SKM-1 treated with dmso at 0.1 percent for 144 hours (cell line): ENCODE measurements at regions not wholly inside any gene's neighbourhood (a gene's known extent, or its start where the extent isn't known, plus 50 kb on each side); places are given as distances from the start of the nearest gene placed in this dataset.

Source experiments
- DNase-seq: peaks from one replicate; lab custom pipeline; 2025; ENCODE audit not compliant: unreplicated experiment; lab: John Stamatoyannopoulos, UW

DNA sequence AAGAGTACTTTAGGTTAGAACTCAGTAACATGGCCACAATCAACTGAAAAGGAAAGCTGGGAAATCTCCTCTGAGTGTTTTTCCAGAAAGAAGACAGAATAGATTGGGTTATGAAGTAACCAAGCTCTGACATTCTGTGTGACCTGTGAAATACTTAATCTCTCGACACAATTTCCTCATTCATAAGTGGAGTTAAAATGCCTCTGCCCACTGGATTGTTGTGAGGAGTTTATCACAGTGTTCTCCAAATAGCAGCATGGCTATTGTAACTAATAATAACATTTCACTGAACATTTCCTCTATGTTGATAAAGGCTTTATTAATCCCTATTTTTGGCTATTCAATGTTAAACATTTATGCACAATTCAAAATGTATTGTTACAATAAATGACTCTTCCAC, 311.0 kb downstream of the GABRB2 start:
- DNase-seq: no peak

DNA sequence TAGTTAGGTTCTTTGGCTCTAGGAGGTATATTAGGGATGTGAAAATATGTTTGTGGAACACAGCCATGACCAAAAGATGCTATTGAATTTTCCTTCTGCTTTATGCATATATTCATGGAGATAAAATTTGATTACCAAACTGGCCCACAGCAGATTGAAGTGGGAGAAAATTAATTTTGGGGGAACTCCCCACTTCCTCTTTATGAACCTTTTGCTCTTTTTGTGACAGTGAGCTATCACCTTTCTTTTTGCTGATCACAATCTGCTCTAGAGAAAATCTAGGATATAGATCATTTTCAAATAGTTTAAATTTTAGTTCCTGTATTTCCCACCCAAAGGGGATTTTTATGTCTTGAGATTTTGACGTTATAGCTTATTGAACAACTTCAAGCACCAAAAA, 313.0 kb downstream of the GABRB2 start:
- no peak for DNase-seq

DNA sequence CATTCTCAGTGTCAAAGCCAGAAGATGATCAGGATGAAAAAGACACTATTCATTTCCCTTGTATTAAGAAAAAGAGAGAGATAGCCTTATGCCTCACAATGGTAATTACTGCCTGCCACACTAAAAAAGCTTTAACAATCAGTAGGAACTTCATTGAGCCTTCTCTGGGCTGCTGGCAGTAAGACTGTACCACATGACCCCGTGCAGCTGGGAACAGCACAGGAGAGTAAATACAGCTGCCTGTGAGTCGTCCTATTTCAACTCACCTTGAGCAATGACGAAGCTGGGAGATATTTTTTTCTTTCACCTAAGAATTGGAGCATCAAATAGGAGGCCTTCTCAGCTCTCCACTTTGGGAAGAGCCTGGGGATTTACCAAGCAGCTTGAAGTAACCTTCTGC, 316.3 kb downstream of the GABRB2 start:
- DNase-seq: no peak

DNA sequence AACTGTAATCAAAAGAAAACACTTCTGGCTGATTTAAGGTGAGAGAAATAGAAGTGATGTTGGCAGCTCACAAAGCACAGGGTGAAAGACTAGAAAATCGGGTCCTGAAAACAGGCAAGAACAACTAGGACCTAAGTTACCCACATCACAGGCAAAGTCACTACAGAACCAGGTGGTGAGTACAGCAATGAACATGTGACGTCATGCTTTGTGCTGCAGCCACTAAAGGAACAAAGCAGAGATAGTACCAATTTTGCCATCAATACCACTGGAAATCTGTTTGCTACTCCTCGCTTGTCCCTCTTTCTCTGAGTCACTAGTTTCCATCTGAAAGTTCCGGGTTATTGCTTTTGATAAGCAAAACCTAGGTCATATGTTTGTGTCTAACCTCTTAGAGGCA, 326.7 kb downstream of the GABRB2 start:
- DNase-seq: no peak

DNA sequence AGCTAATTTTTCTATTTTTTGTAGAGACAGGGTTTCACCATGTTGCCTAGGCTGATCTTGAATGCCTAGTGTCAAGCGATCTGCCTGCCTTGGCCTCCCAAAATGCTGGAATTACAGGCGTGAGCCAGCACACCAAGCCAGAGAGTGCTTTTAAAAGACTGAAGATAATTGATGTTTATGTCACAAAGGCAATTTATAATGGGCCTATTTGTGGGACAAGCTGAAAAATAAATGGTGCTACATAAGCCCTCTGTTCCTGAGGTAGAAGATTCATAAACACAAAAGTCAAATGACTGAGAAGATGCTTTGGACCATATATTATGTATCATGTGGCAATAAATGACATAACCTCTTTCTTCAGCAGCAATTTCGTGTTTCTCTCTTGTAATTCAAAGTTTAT, 329.6 kb downstream of the GABRB2 start:
- no peak for DNase-seq

DNA sequence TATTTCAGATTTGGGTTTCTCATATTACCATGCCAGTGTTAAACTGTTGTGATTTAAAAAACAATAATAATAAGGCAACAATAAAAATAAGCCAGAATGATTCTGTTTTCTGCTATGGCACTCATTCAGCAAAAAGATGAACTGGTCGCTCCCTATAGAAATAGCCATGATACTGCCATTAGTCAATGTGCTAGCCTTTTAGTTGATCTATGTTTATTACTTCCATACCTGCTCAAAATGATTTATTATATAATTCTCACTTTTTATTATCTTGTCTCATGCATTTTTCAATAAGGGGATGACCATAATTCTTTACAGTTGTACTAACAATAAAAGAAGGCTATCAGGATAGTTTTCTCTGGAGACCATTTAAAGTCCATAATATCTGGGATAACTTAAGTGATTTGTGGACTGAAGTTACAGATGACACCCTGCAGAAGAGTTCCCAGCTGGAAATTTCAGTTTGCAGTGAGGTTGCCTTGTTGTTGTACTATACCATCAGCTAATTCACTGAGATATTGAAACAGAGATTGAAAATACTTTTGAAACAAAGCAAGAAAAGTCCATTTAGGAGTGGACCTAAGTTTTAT, 334.3 kb downstream of the GABRB2 start:
- no peak for DNase-seq

DNA sequence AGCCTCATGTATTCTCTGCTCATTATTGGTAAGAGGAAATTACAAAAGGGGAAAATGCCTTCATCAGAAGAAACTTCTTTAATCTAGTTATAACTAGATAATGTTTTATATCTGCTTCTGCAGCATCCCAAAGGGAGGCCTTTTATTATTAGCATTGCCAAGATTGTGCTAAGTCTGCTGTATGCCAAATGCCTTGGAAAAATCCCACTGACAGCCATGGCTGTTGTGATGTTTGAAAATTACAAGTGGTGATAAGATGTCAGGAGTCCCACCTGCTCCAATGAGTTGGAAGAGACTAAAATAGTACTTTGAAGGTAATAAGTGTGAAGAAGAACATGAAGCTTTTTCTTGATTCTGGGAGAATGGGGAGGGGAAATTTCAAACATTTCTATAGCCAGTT, 345.0 kb downstream of the GABRB2 start:
- DNase-seq: no peak

DNA sequence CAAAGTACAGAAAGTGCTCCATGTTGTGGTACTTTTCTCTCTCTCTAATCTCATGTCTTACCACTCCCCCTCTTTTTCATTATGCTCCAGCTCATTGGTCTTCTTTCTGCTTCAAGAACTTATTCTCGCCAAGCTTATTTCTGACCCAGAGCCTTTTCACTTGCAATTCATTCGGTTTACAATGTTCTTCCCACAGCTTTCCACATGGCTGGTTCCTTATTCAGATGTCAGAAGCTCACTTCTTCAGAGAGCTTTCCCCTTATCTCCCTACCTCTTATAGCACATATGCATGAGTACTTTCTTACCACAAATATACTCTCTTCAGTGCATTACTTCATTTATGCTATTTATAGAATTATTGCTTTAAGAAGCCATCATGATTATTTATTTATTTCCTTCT, 338.8 kb upstream of the ATP10B start:
- no peak for DNase-seq

DNA sequence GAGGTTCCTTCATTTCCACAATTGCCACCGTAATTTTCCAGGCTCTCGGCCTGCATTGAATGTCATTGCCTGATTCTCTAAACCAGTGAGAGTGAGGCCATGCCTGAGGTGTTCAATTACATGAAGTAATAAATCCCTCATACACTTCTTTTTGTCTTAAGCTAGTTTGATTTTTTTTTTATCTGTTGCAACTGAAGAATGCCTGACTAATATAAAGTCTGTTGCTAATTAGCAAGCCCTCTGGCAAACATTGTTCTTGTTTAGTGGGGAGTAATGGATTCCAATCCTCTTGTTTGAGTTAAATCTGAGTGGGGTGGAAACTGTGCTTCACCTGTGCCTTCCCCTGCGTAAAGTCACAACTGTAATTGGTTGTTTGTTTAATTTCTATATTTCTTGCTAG, 338.1 kb upstream of the ATP10B start:
- no peak for DNase-seq

DNA sequence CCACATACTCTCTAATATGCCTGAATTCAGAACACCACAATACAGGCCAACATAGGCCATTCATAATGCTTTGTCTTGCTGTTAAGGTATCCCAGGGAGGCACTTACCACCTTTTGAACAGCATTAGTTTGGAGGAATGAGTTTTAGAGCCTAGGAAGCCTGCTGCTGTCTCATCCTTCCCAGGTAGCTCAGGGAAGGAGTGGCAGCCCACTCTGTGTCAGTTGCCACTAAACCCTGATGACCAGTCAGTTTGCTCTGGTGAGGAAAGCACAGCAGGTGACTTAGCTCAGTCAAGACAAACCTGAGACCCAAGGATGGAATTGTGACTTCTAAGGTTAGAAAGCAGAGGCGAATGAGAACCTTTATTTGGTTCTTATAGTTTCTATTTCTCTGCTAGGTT, 337.4 kb upstream of the ATP10B start:
- no peak for DNase-seq

DNA sequence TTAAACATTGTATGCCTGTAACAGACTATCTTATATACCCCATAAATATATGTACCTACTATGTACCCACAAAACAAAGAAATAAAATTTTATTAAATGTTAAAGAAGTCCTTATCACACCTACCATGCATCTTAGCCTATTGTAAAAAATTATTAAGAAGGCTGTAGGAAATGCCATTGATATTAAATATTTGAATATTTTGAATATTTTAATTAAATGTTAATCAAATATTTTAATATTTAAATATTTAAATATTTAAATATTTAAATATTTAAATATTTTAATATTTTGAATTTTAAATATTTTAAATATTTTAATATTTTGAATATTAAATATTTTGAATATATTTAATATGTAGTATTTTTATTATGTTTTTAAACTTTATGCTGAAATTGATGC, 331.5 kb upstream of the ATP10B start:
- no peak for DNase-seq

DNA sequence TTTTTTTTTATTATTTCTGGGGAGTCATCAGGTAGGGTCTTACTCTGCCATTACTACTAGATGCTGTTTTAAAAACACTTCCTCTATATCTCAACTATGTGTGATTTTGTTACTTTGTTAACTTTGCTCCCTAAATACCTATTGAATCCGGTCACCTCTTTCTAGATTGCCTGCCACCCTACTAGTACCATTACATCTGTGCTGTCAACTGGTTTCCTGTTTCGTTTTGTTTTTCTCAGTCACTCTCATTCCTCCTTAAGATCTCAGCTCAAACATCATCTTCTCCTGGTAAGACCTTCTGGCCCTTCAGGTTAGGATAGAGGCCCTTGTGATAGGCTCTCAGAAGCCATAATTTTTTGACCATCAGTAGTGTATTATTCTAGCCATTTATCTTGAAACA, 324.2 kb upstream of the ATP10B start:
- no peak for DNase-seq

DNA sequence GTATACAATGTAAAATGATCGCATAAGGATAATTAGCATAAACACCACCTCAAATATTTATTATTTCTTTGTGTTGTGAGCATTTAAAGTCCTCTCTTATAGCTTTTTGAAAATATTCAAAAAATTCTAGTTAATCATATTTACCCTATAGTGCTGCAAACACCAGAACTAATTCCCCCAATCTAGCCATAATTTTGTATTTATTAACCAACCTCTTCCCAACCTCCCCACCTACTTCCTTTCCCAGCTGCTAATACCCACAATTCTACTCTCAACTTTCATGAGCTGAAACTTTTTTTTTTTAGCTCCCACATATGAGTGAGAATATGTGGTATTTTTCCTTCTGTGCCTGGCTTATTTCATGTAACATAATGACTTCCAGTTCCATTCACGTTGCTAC, 317.8 kb upstream of the ATP10B start:
- no peak for DNase-seq

DNA sequence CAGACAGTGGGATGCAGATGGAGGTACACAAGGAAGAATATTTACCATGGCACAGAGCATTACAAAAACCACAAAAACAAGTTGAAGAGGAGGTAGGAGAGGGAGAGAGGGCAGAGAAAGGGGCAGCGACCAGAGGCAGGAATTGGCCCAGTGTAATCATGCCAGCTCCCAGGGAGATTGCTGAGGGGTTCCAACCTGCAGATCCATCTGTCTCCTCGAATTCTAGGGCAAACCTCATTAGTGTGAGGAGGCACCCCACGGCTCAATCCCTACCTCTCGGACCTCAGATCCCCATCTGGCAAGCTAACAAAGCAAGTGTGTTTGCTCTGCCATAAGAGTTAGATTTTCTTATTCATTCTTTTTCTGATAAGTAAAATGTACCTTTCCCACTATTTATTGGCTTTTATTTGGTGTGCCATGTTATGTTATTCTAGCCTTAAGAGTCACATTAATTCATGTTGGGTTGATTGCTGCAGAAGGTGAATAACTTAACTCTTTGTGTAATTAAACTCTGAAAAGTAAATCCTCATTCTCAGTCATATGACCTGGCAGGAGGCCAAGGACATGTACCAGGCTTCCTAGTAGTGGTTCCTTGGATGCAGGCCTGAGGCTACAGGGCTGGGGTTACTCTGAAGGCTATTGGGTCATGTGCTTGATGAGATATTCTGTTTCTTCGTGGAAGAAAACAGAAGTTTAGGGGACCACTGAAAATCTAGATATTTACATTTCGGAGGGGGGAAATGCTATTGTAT, 315.2 kb upstream of the ATP10B start:
- no peak for DNase-seq

DNA sequence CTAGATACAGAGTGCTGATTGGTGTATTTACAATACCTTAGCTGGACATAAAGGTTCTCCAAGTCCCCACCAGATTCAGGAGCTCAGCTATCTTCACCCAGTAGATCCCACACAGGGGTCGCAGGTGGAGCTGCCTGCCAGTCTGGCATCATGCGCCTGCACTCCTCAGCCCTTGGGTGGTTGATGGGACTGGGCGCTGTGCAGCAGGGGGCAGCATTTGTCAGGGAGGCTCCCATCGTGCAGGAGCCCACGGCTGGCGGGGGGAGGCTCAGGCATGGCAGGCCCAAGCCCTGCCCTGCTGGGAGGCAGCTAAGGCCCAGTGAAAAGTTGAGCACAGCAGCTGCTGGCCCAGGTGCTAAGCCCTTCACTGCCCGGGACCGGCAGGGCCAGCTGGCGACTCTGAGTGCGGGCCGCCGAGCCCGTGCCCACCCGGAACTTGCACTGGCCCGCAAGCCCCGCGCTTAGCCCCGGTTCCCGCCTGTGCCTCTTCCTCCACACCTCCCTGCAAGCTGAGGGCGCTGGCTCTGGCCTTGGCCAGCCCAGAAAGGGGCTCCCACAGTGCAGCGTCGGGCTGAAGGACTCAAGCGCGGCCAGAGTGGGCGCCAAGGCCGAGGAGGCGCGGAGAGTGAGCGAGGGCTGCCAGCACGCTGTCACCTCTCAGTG, 314.1 kb upstream of the ATP10B start:
- no peak for DNase-seq

DNA sequence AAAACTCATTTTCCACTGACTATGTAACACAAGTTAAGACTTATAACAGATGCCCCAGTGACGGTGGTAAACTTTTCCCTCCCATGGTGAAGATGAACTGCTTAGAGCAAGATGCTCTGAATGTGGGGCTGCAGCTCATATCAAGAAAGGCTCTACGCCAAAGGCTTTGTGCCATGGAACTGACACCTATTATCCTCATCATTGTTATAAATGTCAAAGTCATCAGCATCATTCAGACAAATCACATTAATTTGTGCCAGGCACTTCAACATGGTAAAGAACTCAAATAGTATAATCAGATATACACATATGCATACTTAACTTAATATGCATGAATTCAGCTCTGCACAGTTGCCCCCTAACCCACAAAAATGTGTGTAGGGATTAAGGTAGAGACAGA, 305.9 kb upstream of the ATP10B start:
- no peak for DNase-seq

DNA sequence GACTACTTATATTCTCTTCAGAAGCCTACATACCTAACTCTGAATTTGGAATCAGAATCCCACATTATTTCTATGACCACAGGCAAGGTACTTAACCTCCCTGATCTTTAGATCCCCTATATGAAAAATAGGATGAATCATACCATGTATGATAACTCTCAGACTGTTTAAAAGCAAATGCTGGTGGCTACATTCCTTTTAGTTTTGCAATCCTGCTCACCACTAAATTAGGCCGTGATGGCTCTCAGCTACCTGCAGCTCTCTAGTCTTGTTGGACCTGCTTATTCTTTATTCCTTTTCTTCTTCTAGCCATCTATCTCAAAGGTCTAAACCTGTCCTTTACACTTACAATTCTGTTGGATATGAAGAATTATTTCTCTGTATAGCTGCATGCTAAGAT, 303.4 kb upstream of the ATP10B start:
- DNase-seq: no peak

DNA sequence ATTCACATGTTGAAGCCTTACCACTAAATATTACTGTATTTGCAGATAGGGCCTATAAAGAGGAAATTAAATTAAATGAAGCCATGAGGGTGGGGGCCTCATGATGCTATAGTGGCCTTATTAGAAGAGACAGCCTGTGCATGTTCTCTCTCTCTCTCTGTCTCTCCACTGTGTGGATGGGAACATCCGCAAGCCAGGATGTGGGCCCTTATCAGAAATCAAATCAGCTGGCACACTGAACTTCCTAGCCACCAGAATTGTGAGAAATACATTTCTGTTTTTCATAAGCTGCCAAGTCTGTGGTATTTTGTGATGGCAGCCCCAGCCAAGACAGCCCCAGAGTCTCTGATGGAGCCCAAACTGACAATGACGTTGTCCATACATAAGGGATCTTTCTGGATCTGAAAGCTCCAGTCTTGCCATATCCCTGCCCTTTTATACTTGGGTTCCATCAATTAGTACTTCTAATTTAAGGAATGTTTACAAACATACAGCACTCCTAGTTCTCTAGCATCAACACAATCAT, 300.5 kb upstream of the ATP10B start:
- no peak for DNase-seq

DNA sequence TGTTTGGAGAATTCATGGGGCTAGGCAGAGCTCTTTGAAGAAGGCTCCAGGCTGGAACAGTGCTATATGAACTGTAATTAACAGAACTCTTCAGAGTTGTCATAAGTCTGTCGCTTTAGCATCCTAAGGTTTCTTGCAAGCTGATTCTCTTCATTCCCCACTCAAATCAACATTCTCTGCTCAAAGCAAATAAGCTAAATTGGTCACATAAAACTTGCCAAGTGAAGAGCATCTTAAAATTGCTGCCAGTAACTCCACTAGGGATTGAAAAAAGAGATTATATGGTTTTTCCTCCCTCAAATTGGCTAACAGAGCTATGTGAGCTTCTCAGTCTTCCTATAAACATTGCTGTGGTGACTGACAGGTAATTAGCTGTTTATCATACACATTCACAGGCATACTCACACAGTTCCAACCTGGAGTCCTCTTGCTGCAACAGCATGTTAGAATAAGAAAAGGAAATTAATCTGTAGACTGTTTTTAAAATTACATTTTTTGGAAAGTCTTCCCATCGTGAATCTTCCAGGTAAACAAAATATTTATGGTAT, 298.5 kb upstream of the ATP10B start:
- DNase-seq: no peak

DNA sequence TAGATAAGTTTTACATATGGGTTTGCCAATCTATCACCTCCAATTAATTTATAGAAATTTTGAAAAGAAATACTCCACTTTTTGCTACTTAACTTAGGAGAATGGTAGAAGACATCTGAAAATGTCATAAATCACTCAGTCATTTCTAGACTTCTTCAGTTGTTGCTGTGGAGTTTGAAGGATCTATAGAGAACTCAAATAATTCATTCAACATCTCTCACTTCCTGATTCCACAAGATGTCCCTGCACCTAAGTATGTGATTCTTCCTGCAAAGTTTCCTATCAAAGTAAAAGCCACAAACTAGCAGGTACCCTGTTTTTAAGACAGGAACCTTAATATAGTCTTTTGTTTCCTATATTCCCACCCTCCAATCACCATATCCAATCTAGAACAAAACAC, 297.1 kb upstream of the ATP10B start:
- DNase-seq: no peak

DNA sequence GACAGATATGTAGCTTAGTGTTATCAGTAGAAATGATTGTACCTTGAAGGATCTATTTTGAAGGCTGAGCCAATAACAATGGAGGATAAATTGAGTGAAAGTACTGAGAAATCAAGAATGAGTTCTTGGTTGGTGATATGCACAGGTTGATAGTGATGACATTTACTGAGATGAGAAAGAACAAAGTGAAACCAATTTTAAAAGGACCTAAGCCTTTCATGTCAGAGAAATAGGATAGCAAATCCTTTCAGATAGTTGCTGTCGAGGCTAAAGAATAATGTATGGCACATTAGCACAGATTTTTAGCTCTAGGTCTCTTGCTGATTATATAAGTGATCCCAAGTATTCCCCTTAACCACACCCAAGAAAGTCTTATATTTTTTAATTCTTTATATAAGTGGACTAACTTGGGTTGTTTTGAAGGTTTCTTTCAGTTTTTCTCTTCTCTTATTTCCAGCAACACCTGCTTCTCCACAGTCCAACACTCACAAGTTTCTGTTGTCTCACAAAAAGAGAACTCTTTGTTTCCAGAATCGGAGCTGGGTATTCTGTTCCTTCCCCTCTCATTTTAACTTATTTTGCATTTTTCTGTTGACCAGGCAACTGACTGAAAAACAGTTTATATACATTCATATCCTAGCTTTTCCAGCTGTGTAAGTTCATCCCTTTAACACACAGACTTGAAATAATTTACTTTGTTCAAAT, 286.9 kb upstream of the ATP10B start:
- no peak for DNase-seq
